Vagina (tissue), 2 donors: ENCODE measurements at regions not wholly inside any gene's neighbourhood (a gene's known extent, or its start where the extent isn't known, plus 50 kb on each side); places are given as distances from the start of the nearest gene placed in this dataset.
"Not testable (repeated sequence)": the region's sequence is repeated elsewhere in the genome, so short reads cannot be mapped to it uniquely, and the experiment has no call there.

Source experiments
- DNase-seq, 2 donors: peaks; one replicate each; pipeline ENCODE4 v3.0.0-alpha.2; 2017; ENCODE audit errors: extremely low spot score in 2 of 2
- H3K27ac ChIP-seq: fragments of 200-600 bp; sonication (generic); one replicate; pipeline ENCODE4 v1.5.1; 2019
- H3K27me3 ChIP-seq: fragments of 200-600 bp; sonication (generic); one replicate; pipeline ENCODE4 v1.5.1; 2019
- H3K36me3 ChIP-seq, 2 donors: fragments of 200-600 bp; sonication (generic); one replicate each; pipeline ENCODE4 v1.5.1; 2017 to 2019
- H3K4me1 ChIP-seq: fragments of 200-600 bp; sonication (generic); one replicate; pipeline ENCODE4 v1.5.1; 2019
- H3K4me3 ChIP-seq, 2 donors: fragments of 200-600 bp; sonication (generic); 1 replicate in 1 of 2; 2 replicates in 1 of 2; pipeline ENCODE4 v1.5.1; 2016 to 2019
- H3K9me3 ChIP-seq: fragments of 200-600 bp; sonication (generic); one replicate; pipeline ENCODE4 v1.5.1; 2019
- POLR2A ChIP-seq, 2 donors: fragments of 450-650 bp; IDR thresholded peaks; one replicate each; pipeline ENCODE4 v1.6.1; 2017; ENCODE audit warnings: antibody characterized with exemption in 2 of 2, mild to moderate bottlenecking in 2 of 2, moderate library complexity in 2 of 2
- POLR2AphosphoS5 ChIP-seq, 2 donors: sonication (generic); formaldehyde crosslinking; IDR thresholded peaks; one replicate each; pipeline ENCODE4 v1.9.0; 2017; ENCODE audit warnings: antibody characterized with exemption in 2 of 2, mild to moderate bottlenecking in 2 of 2, low read depth in 1 of 2; ENCODE audit not compliant: insufficient read depth in 1 of 2
- intact Hi-C: fragments of 100-400 bp; cut with DNase I; formaldehyde crosslinking; loops from one replicate; pipeline ENCODE4 v1.15.1; 2023
- TF ChIP-seq, protein P1 (sequence below), 3 experiments: fragments of 450-650 bp in 2 of 3; fragments of 200-600 bp in 1 of 3; sonication (generic) in 1 of 3; IDR thresholded peaks; one replicate each; pipeline ENCODE4 v1.5.1; 2017 to 2019; ENCODE audit warnings: antibody characterized with exemption in 3 of 3, mild to moderate bottlenecking in 2 of 3, moderate library complexity in 2 of 3

DNA sequence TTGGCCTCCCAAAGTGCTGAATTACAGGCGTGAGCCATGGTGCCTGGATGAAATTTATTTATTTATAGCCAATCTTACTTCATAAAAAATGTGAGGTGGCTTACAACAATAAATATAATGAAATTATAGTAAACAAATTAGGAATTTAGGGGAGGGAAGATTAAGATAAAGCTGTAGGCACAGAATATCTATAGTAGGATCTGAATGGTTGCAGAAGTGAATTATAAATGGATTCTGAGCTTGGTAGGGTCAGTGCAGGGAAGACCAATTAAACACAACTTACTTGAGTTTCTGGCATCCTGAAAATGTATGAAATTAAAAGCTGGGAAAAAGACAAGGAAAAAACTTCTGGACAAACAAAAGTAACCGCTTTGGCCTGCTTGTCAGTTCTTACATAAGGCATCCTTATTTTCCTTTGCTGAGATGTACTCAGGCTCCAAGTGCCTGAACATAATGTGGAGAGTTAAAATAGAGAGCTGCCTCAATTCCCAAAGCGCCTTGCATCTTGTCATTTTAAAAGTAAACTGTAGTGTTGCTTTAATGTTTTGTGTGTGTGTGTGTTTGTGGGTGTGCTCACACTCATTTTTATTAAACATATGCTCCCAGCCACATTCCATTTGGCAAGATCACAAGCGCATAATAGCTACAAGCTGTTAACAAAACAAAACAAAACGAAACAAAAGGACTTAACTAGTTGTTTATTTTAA, 247.3 kb downstream of the S1PR1 start:
- H3K27me3 ChIP-seq: no peaks in the 10 kb centered on the region
- H3K9me3 ChIP-seq: no peaks in the 10 kb centered on the region
- intact Hi-C loops: no loop called here
- H3K27ac ChIP-seq: no peak overlapping the region
- DNase-seq: no peak
- H3K4me3 ChIP-seq: no peak overlapping the region
- H3K4me1 ChIP-seq: peaks cover 6% of the 10 kb centered on the region
- TF ChIP-seq, protein P1, sequence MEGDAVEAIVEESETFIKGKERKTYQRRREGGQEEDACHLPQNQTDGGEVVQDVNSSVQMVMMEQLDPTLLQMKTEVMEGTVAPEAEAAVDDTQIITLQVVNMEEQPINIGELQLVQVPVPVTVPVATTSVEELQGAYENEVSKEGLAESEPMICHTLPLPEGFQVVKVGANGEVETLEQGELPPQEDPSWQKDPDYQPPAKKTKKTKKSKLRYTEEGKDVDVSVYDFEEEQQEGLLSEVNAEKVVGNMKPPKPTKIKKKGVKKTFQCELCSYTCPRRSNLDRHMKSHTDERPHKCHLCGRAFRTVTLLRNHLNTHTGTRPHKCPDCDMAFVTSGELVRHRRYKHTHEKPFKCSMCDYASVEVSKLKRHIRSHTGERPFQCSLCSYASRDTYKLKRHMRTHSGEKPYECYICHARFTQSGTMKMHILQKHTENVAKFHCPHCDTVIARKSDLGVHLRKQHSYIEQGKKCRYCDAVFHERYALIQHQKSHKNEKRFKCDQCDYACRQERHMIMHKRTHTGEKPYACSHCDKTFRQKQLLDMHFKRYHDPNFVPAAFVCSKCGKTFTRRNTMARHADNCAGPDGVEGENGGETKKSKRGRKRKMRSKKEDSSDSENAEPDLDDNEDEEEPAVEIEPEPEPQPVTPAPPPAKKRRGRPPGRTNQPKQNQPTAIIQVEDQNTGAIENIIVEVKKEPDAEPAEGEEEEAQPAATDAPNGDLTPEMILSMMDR (IDR thresholded peaks at IDR 0.05): no peak
- TF ChIP-seq POLR2A (IDR thresholded peaks at IDR 0.05) (no peak), POLR2AphosphoS5 (IDR thresholded peaks at IDR 0.05; ENCODE audit: insufficient read depth in 1 of 2, low read depth in 1 of 2) (no peak)
- no peaks in the 10 kb centered on the region for H3K36me3 ChIP-seq

DNA sequence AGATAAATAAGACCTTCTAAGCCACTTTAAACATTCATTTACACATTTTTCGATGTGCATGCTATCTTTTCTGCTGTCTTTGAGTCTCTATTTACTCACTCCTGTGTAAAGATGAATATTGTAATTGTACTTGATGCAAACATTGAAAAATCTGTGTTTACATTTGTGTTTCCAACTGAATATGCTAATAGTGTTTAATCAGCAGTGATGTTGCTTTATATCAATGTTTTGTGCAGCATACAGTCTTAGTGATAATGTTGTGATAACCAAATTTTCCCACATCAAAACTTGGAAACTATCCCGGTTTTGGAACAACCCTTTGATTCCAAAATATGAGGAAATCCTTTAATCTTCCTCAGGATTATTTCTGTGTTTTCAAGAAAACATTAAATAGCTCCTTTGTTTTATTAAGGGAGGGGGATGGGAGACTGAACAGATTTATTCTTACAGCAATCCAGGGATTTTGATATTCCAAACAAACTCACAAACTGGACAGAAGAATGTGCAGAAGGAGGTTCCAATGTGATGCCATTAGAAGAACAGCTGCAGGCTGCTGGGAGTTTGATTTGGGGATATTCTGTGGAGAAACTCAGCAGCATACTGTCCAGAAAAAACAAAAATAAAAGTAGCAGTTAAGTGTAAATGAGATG, 248.0 kb downstream of the S1PR1 start:
- H3K27ac ChIP-seq: no peak overlapping the region
- no peak for DNase-seq
- peaks cover 6% of the 10 kb centered on the region for H3K4me1 ChIP-seq
- H3K9me3 ChIP-seq: no peaks in the 10 kb centered on the region
- H3K27me3 ChIP-seq: no peaks in the 10 kb centered on the region
- intact Hi-C loops: no loop called here
- no peaks in the 10 kb centered on the region for H3K36me3 ChIP-seq
- TF ChIP-seq, protein P1 (IDR thresholded peaks at IDR 0.05): no peak
- TF ChIP-seq POLR2A (IDR thresholded peaks at IDR 0.05) (no peak), POLR2AphosphoS5 (IDR thresholded peaks at IDR 0.05; ENCODE audit: insufficient read depth in 1 of 2, low read depth in 1 of 2) (no peak)
- H3K4me3 ChIP-seq: no peak overlapping the region

GRCh38 chr1:101485712-101486111, 248.9 kb downstream of the S1PR1 start:
- intact Hi-C loops: no loop called here
- Histone ChIP-seq H3K27ac (no peak overlapping the region), H3K36me3 (no peaks in the 10 kb centered on the region), H3K27me3 (no peaks in the 10 kb centered on the region), H3K4me1 (peaks cover 6% of the 10 kb centered on the region), H3K4me3 (no peak overlapping the region), H3K9me3 (no peaks in the 10 kb centered on the region)
- DNase-seq: no peak
- TF ChIP-seq POLR2AphosphoS5 (IDR thresholded peaks at IDR 0.05; ENCODE audit: insufficient read depth in 1 of 2, low read depth in 1 of 2): no peak
- TF ChIP-seq, protein P1 (IDR thresholded peaks at IDR 0.05): no peak
- TF ChIP-seq POLR2A (IDR thresholded peaks at IDR 0.05): no peak

DNA sequence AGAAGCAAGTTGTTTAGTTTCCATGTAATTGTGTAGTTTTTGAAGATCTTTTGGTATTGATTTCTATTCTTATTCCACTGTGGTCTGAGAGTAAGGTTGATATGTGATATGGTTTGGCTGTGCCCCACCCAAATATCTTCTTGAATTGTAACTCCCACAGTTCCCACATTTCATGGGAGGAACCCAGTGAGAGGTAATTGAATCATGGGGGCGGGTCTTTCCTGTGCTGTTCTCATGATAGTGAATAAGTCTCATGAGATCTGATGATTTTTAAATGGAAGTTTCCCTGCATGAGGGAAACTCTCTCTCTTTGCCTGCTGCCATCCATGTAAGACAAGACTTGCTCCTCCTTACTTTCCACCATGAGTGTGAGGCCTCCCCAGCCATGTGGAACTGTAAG, 255.3 kb downstream of the S1PR1 start:
- intact Hi-C loops, DNase-seq, H3K27me3 ChIP-seq, H3K36me3 ChIP-seq, H3K9me3 ChIP-seq, H3K4me3 ChIP-seq, H3K27ac ChIP-seq, H3K4me1 ChIP-seq: not testable (repeated sequence)

DNA sequence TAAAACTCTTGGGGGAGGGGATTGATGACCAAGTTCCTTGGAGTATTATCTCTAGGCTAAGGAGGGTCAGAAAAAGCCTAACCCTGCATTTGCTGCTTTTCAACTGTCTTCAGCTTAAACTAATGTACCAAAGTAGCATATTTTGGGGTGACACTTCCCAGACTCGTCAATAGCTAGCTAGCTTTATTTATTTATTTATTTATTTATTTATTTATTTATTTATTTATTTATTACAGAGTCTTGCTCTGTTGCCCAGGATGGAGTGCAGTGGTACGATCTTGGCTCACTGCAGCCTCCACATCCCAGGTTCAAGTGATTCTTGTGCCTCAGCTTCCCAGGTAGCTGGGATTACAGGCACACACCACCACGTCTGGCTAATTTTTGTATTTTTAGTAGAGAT, 257.1 kb downstream of the S1PR1 start:
- H3K36me3 ChIP-seq: not testable (repeated sequence)

DNA sequence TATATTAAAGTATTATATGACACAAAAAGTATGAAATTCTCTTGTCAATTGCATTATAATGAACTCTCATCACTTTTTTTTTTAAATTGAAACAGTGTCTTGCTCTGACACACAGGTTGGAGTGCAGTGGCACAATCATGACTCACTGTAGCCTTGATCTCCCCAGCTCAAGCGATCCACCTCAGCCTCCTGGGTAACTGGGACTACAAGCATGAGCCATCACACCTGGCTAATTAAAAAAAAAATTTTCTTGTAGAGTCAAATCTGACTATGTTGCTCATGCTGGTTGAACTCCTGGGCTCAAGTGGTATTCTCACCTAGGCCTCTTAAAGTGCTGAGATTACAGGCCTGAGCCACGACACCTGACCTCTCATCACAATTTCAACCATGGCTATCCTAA, 259.3 kb downstream of the S1PR1 start:
- H3K4me3 ChIP-seq: no peak overlapping the region
- H3K4me1 ChIP-seq: no peaks in the 10 kb centered on the region
- H3K9me3 ChIP-seq: no peaks in the 10 kb centered on the region
- H3K27me3 ChIP-seq: no peaks in the 10 kb centered on the region
- intact Hi-C loops: no loop called here
- TF ChIP-seq, protein P1 (IDR thresholded peaks at IDR 0.05): no peak
- TF ChIP-seq POLR2AphosphoS5 (IDR thresholded peaks at IDR 0.05; ENCODE audit: insufficient read depth in 1 of 2, low read depth in 1 of 2) (no peak), POLR2A (IDR thresholded peaks at IDR 0.05) (no peak)
- no peak overlapping the region for H3K27ac ChIP-seq
- no peaks in the 10 kb centered on the region for H3K36me3 ChIP-seq
- DNase-seq: no peak

More for the DNA sequence above, 257.1 kb downstream of the S1PR1 start:
- H3K27me3 ChIP-seq, H3K9me3 ChIP-seq, H3K27ac ChIP-seq, H3K4me3 ChIP-seq, DNase-seq, intact Hi-C loops, H3K4me1 ChIP-seq: not testable (repeated sequence)
